A673 (cell line): ENCODE measurements at regions not wholly inside any gene's neighbourhood (a gene's known extent, or its start where the extent isn't known, plus 50 kb on each side); places are given as distances from the start of the nearest gene placed in this dataset.

Experiments used
- CTCF ChIP-seq: fragments of 300-800, 200-600 bp; sonication (generic); conservative IDR thresholded peaks from 2 replicates; pipeline ENCODE4 v1.5.1; 2017; ENCODE audit warnings: low read depth, mild to moderate bottlenecking, antibody characterized with exemption, low read length, moderate library complexity, mixed read lengths
- EZH2 ChIP-seq: fragments of 200-600 bp; sonication (generic); IDR thresholded peaks from 2 replicates; pipeline ENCODE4 v1.6.1; 2017; ENCODE audit warnings: borderline replicate concordance, low read depth, mild to moderate bottlenecking, mixed read lengths, antibody characterized with exemption, low read length; ENCODE audit not compliant: poor library complexity, severe bottlenecking

GRCh38 chr13:109584844-109585361, 201.5 kb downstream of the IRS2 start:
- TF ChIP-seq CTCF (no peak), EZH2 (no peak)
